ENCODE measurements at regions not wholly inside any gene's neighbourhood (a gene's known extent, or its start where the extent isn't known, plus 50 kb on each side); places are given as distances from the start of the nearest gene placed in this dataset.

- H3K4me3 ChIP-seq (ENCODE audit: low read length), result no peak overlapping the region
- TF ChIP-seq CTCF (conservative IDR thresholded peaks at IDR 0.05; ENCODE audit: low read depth, low read length), result no peak
- no peak for DNase-seq (ENCODE audit: low read depth)
Measured at GRCh38 chr1:25105836-25106235, 126.5 kb downstream of the SYF2 start.

GRCh38 chr1:25104932-25105561 is 127.3 kb downstream of the SYF2 start:
- H3K4me3 ChIP-seq (ENCODE audit: low read length), result no peak overlapping the region
- no peak for TF ChIP-seq CTCF (conservative IDR thresholded peaks at IDR 0.05; ENCODE audit: low read depth, low read length)

GRCh38 chr1:25103164-25103795 is 129.0 kb downstream of the SYF2 start:
- H3K4me3 ChIP-seq (ENCODE audit: low read length), result no peak overlapping the region
- TF ChIP-seq CTCF (conservative IDR thresholded peaks at IDR 0.05; ENCODE audit: low read depth, low read length), result no peak
- DNase-seq (ENCODE audit: low read depth), result no peak

More at GRCh38 chr1:25104932-25105561, 127.3 kb downstream of the SYF2 start:
- DNase-seq (ENCODE audit: low read depth), result no peak

- no peak overlapping the region for H3K4me3 ChIP-seq (ENCODE audit: low read length)
- DNase-seq (ENCODE audit: low read depth), result no peak
- no peak for TF ChIP-seq CTCF (conservative IDR thresholded peaks at IDR 0.05; ENCODE audit: low read depth, low read length)
Measured at GRCh38 chr1:25100151-25100833, 132.0 kb downstream of the SYF2 start.

- DNase-seq (ENCODE audit: low read depth), result no peak
- TF ChIP-seq CTCF (conservative IDR thresholded peaks at IDR 0.05; ENCODE audit: low read depth, low read length), result no peak
- H3K4me3 ChIP-seq (ENCODE audit: low read length), result no peak overlapping the region
Measured at GRCh38 chr1:25099343-25099951, 132.9 kb downstream of the SYF2 start.

- DNase-seq (ENCODE audit: low read depth), result no peak
- no peak for TF ChIP-seq CTCF (conservative IDR thresholded peaks at IDR 0.05; ENCODE audit: low read depth, low read length)
- no peak overlapping the region for H3K4me3 ChIP-seq (ENCODE audit: low read length)
Measured at GRCh38 chr1:25098717-25099116, 133.6 kb downstream of the SYF2 start.
